HepG2 (cell line): ENCODE measurements at regions not wholly inside any gene's neighbourhood (a gene's known extent, or its start where the extent isn't known, plus 50 kb on each side); places are given as distances from the start of the nearest gene placed in this dataset.

Source experiments
- ATAC-seq: fragments of 200-7000 bp; cut with Tn5 transposase; 3 replicates; pipeline ENCODE4 v1.9.1; 2020; ENCODE audit warnings: mild to moderate bottlenecking, moderate library complexity
- BruUV-seq: library from RNA; stranded (reverse); fragments of 400-500 nt; replicated peaks from 2 replicates; lab custom pipeline; 2021; lab: Mats Ljungman, UMichigan
- CTCF ChIA-PET: fragments of 300-600 bp; formaldehyde crosslinking; extraction: SDS; loops from one replicate; lab custom pipeline; 2021; ENCODE audit warnings: low total read pairs, inconsistent platforms, low intra/inter-chr PET ratio; lab: Yijun Ruan, JAX
- POLR2A ChIA-PET: fragments of 350-600 bp; sonication (Branson Sonifier 250); formaldehyde crosslinking; loops from one replicate; lab custom pipeline; 2020; ENCODE audit warnings: antibody characterized with exemption, inconsistent platforms; lab: Yijun Ruan, JAX
- DNase-seq: peaks from one replicate; pipeline ENCODE4 v3.0.0-alpha.2; 2015; ENCODE audit warnings: low spot score
- FAIRE-seq: peaks from 3 replicates; lab custom pipeline; 2011; peaks lifted over from hg19 to GRCh38; lab: Jason Lieb, UNC
- H2AFZ ChIP-seq: one replicate; pipeline ENCODE4 v1.6.1; 2011; ENCODE audit warnings: low read length, inconsistent platforms
- H3K27ac ChIP-seq: fragments of 300-600 bp; 3 replicates; pipeline ENCODE4 v1.8.0; 2011; ENCODE audit warnings: mixed run types, mild to moderate bottlenecking, mixed read lengths, low read length, inconsistent platforms; ENCODE audit not compliant: insufficient read depth; ENCODE audit errors: extremely low read length
- H3K27me3 ChIP-seq, 2 experiments: fragments of 200-600 bp in 1 of 2; 2 replicates in 1 of 2; 3 replicates in 1 of 2; pipeline versions ENCODE4 v1.6.0 to v1.8.0; 2011; ENCODE audit warnings: low read length in 2 of 2, mild to moderate bottlenecking in 2 of 2, moderate library complexity in 2 of 2, inconsistent platforms in 1 of 2; ENCODE audit not compliant: insufficient read depth in 2 of 2, control insufficient read depth in 1 of 2
- H3K36me3 ChIP-seq, 2 experiments: fragments of 200-600 bp in 1 of 2; replicated peaks in 1 of 2; 2 replicates in 1 of 2; 3 replicates in 1 of 2; pipeline versions ENCODE4 v1.5.1 to v1.8.0; 2011; ENCODE audit warnings: low read length in 2 of 2, inconsistent platforms in 1 of 2; ENCODE audit not compliant: insufficient read depth in 2 of 2, control insufficient read depth in 1 of 2
- H3K4me1 ChIP-seq: 2 replicates; pipeline ENCODE4 v1.5.1; 2012; ENCODE audit warnings: low read length, inconsistent platforms; ENCODE audit not compliant: insufficient read depth
- H3K4me2 ChIP-seq: 2 replicates; pipeline ENCODE4 v1.6.0; 2011; ENCODE audit warnings: low read depth, low read length, inconsistent platforms
- H3K4me3 ChIP-seq, 3 experiments: fragments of 200-600 bp in 1 of 3; sonication (generic), shearing (Covaris generic) in 1 of 3; replicated peaks in 1 of 3; 2 replicates each; pipeline ENCODE4 v1.5.1; 2011 to 2016; ENCODE audit warnings: low read length in 3 of 3, inconsistent platforms in 2 of 3, low read depth in 2 of 3, mild to moderate bottlenecking in 2 of 3, control low read depth in 1 of 3, mixed read lengths in 1 of 3; ENCODE audit not compliant: insufficient read depth in 1 of 3
- H3K79me2 ChIP-seq: one replicate; pipeline ENCODE4 v1.6.1; 2011; ENCODE audit warnings: low read length, inconsistent platforms; ENCODE audit not compliant: insufficient read depth
- H3K9ac ChIP-seq: 2 replicates; pipeline ENCODE4 v1.6.0; 2011; ENCODE audit warnings: mild to moderate bottlenecking, low read depth, low read length, inconsistent platforms; ENCODE audit not compliant: insufficient read depth
- H3K9me3 ChIP-seq: 2 replicates; pipeline ENCODE4 v1.5.1; 2012; ENCODE audit warnings: mild to moderate bottlenecking, low read length
- H4K20me1 ChIP-seq: 2 replicates; pipeline ENCODE4 v1.6.0; 2011; ENCODE audit warnings: inconsistent platforms, mild to moderate bottlenecking, low read length, moderate library complexity; ENCODE audit not compliant: insufficient read depth
- ATM ChIP-seq: fragments of 450-650 bp; IDR thresholded peaks from 2 replicates; pipeline ENCODE4 v1.7.1; 2017; ENCODE audit warnings: mild to moderate bottlenecking, borderline replicate concordance
- CREB3 ChIP-seq: sonication (generic); formaldehyde crosslinking; IDR thresholded peaks from 2 replicates; pipeline ENCODE4 v1.5.0; 2020; ENCODE audit warnings: missing genetic modification reagents
- DZIP1 ChIP-seq: sonication (generic); formaldehyde crosslinking; IDR thresholded peaks from 2 replicates; pipeline ENCODE4 v1.5.0; 2020; ENCODE audit warnings: mild to moderate bottlenecking, missing genetic modification reagents
- E2F2 ChIP-seq: sonication (generic); formaldehyde crosslinking; IDR thresholded peaks from 2 replicates; pipeline ENCODE4 v1.4.0; 2020; ENCODE audit warnings: missing genetic modification reagents, borderline replicate concordance
- E2F5 ChIP-seq: sonication (generic); formaldehyde crosslinking; conservative IDR thresholded peaks from 2 replicates; pipeline ENCODE4 v1.4.0; 2020; ENCODE audit warnings: missing genetic modification reagents
- HMG20A ChIP-seq: IDR thresholded peaks from 2 replicates; pipeline ENCODE4 v1.6.1; 2016; ENCODE audit warnings: borderline replicate concordance
- HMGA1 ChIP-seq: sonication (generic); formaldehyde crosslinking; conservative IDR thresholded peaks from 2 replicates; pipeline ENCODE4 v1.4.0; 2020; ENCODE audit warnings: missing genetic modification reagents
- NFIC ChIP-seq: IDR thresholded peaks from 2 replicates; pipeline ENCODE4 v1.6.1; 2012; ENCODE audit warnings: mild to moderate bottlenecking, low read length, inconsistent platforms
- PAX8 ChIP-seq: sonication (generic); formaldehyde crosslinking; IDR thresholded peaks from 2 replicates; pipeline ENCODE4 v1.8.0; 2022; ENCODE audit warnings: mild to moderate bottlenecking, missing genetic modification reagents, borderline replicate concordance
- RAD21 ChIP-seq: fragments of 450-650 bp; formaldehyde crosslinking; IDR thresholded peaks from 2 replicates; pipeline ENCODE4 v1.5.0; 2020; ENCODE audit warnings: mild to moderate bottlenecking
- RFX3 ChIP-seq: IDR thresholded peaks from 2 replicates; pipeline ENCODE4 v1.6.1; 2016; ENCODE audit warnings: missing biosample characterization, missing genetic modification reagents
- SMARCE1 ChIP-seq: fragments of 450-650 bp; IDR thresholded peaks from 2 replicates; pipeline ENCODE4 v1.6.1; 2017; ENCODE audit warnings: borderline replicate concordance
- THRA ChIP-seq: sonication (generic); formaldehyde crosslinking; IDR thresholded peaks from 2 replicates; pipeline ENCODE4 v1.4.0; 2020; ENCODE audit warnings: missing genetic modification reagents, borderline replicate concordance
- ZBTB42 ChIP-seq: sonication (generic); formaldehyde crosslinking; IDR thresholded peaks from 2 replicates; pipeline ENCODE4 v1.5.0; 2020; ENCODE audit warnings: mild to moderate bottlenecking, missing genetic modification reagents
- ZBTB44 ChIP-seq: sonication (generic); formaldehyde crosslinking; IDR thresholded peaks from 2 replicates; pipeline ENCODE4 v1.4.0; 2020; ENCODE audit warnings: missing genetic modification reagents
- ZNF143 ChIP-seq: sonication (generic); formaldehyde crosslinking; IDR thresholded peaks from 2 replicates; pipeline ENCODE4 v1.4.0; 2020; ENCODE audit warnings: missing genetic modification reagents
- ZNF580 ChIP-seq: IDR thresholded peaks from 2 replicates; pipeline ENCODE4 v1.6.1; 2016; ENCODE audit warnings: low read depth, borderline replicate concordance
- ZNF782 ChIP-seq: sonication (generic); formaldehyde crosslinking; IDR thresholded peaks from 2 replicates; pipeline ENCODE4 v1.4.0; 2020; ENCODE audit warnings: missing genetic modification reagents, mild to moderate bottlenecking, borderline replicate concordance
- WGBS: methylation state at CpG from one replicate; pipeline ENCODE4 v1.1.6; 2017; ENCODE audit warnings: low lambda C conversion rate; 5-methylcytosine and 5-hydroxymethylcytosine counted together
- in situ Hi-C: cut with HindIII; loops from 2 replicates; pipeline ENCODE4 v1.10.0; 2017; ENCODE audit warnings: low pct_unique_long_range_greater_than_20kb; ENCODE audit not compliant: extremely low pct_ligation_motif_present
- intact Hi-C: fragments of 100-400 bp; cut with micrococcal nuclease; formaldehyde crosslinking; loops from one replicate; pipeline ENCODE4 v1.10.0; 2022; ENCODE audit not compliant: unreplicated experiment

- no peak for ATAC-seq
- in situ Hi-C loops: no loop called here
- FAIRE-seq: no peak
- H4K20me1 ChIP-seq: no peaks in the 10 kb centered on the region
- no peak overlapping the region for H3K9ac ChIP-seq
- H3K36me3 ChIP-seq: no peaks in the 10 kb centered on the region
- POLR2A ChIA-PET: no interaction called here
- H2AFZ ChIP-seq: no peak overlapping the region
- no peaks in the 10 kb centered on the region for H3K79me2 ChIP-seq
- H3K27ac ChIP-seq: no peak overlapping the region
- no peak overlapping the region for H3K4me3 ChIP-seq
- CTCF ChIA-PET: no interaction called here
- no peaks in the 10 kb centered on the region for H3K9me3 ChIP-seq
- 47% methylated on average over 1 of the region's 1 CpG for WGBS
- no peak overlapping the region for H3K4me2 ChIP-seq
- no peaks in the 10 kb centered on the region for H3K27me3 ChIP-seq
- BruUV-seq: no TSS peak
- H3K4me1 ChIP-seq: no peaks in the 10 kb centered on the region
- intact Hi-C loops: no loop called here
- DNase-seq: no peak
- TF ChIP-seq ZNF580: no peak
- no peak for TF ChIP-seq E2F2
- TF ChIP-seq RAD21 (CRISPR knock-in tag): no peak
- no peak for TF ChIP-seq CREB3 (CRISPR knock-in tag)
- no peak for TF ChIP-seq RFX3 (CRISPR knock-in tag)
- TF ChIP-seq ZBTB44 (CRISPR knock-in tag): no peak
- TF ChIP-seq ATM: no peak
- TF ChIP-seq ZNF143 (CRISPR knock-in tag): no peak
- no peak for TF ChIP-seq SMARCE1
- no peak for TF ChIP-seq PAX8 (CRISPR knock-in tag)
- no peak for TF ChIP-seq HMGA1 (CRISPR knock-in tag)
- TF ChIP-seq HMG20A (CRISPR knock-in tag): no peak
- no peak for TF ChIP-seq ZNF782 (CRISPR knock-in tag)
- no peak for TF ChIP-seq DZIP1
- TF ChIP-seq THRA (CRISPR knock-in tag): no peak
- TF ChIP-seq E2F5: no peak
- no peak for TF ChIP-seq ZBTB42 (CRISPR knock-in tag)
- no peak for TF ChIP-seq NFIC
These were observed 308.7 kb downstream of the PDGFC start for GRCh38 chr4:156662921-156663320.
